GM23338 (cell line): ENCODE measurements at regions not wholly inside any gene's neighbourhood (a gene's known extent, or its start where the extent isn't known, plus 50 kb on each side); places are given as distances from the start of the nearest gene placed in this dataset.

Experiments
- ATAC-seq: fragments of 200-7000 bp; cut with Tn5 transposase; 3 replicates; pipeline ENCODE4 v1.9.1; 2020
- DNase-seq: peaks from one replicate; pipeline ENCODE4 v3.0.0-alpha.2; 2015; ENCODE audit warnings: low spot score
- H2AFZ ChIP-seq: fragments of 200-600 bp; sonication (generic); 2 replicates; pipeline ENCODE4 v1.8.0; 2016; ENCODE audit warnings: antibody characterized with exemption, mild to moderate bottlenecking, moderate library complexity
- H3F3A ChIP-seq: fragments of 200-600 bp; sonication (generic); replicated peaks from 2 replicates; pipeline ENCODE4 v1.8.0; 2017; ENCODE audit warnings: antibody characterized with exemption, mixed run types, low read depth
- H3K27ac ChIP-seq: fragments of 200-600 bp; sonication (generic); 2 replicates; pipeline ENCODE4 v1.6.1; 2016; ENCODE audit warnings: low read depth
- H3K27me3 ChIP-seq: fragments of 200-600 bp; sonication (generic); 2 replicates; pipeline ENCODE4 v1.8.0; 2016; ENCODE audit warnings: mild to moderate bottlenecking, mixed run types, moderate library complexity; ENCODE audit not compliant: insufficient read depth
- H3K36me3 ChIP-seq: fragments of 200-600 bp; sonication (generic); 2 replicates; pipeline ENCODE4 v1.8.0; 2016; ENCODE audit warnings: mild to moderate bottlenecking; ENCODE audit not compliant: insufficient read depth
- H3K4me1 ChIP-seq: fragments of 200-600 bp; sonication (generic); 2 replicates; pipeline ENCODE4 v1.8.0; 2016; ENCODE audit warnings: mild to moderate bottlenecking, moderate library complexity; ENCODE audit not compliant: insufficient read depth
- H3K4me2 ChIP-seq: fragments of 200-600 bp; sonication (generic); 2 replicates; pipeline ENCODE4 v1.7.1; 2017; ENCODE audit warnings: mixed run types
- H3K4me3 ChIP-seq: fragments of 200-600 bp; sonication (generic); 2 replicates; pipeline ENCODE4 v1.6.1; 2016; ENCODE audit warnings: mixed run types
- H3K79me2 ChIP-seq: fragments of 200-600 bp; sonication (generic); replicated peaks from 2 replicates; pipeline ENCODE4 v1.8.0; 2017; ENCODE audit warnings: mild to moderate bottlenecking; ENCODE audit not compliant: insufficient read depth
- H3K9me2 ChIP-seq: fragments of 200-600 bp; sonication (generic); 2 replicates; pipeline ENCODE4 v1.8.0; 2017; ENCODE audit not compliant: insufficient read depth
- H4K20me1 ChIP-seq: fragments of 200-600 bp; sonication (generic); replicated peaks from 2 replicates; pipeline ENCODE4 v1.8.0; 2017; ENCODE audit warnings: mild to moderate bottlenecking; ENCODE audit not compliant: insufficient read depth
- H3K27ac Mint-ChIP-seq: 2 replicates; pipeline ENCODE4 v1.8.0; 2020; ENCODE audit warnings: inconsistent platforms, mild to moderate bottlenecking, moderate library complexity, mixed read lengths
- H3K27me3 Mint-ChIP-seq: 3 replicates; pipeline ENCODE4 v1.8.0; 2022; ENCODE audit warnings: low read depth, mild to moderate bottlenecking, moderate library complexity, mixed read lengths, inconsistent platforms; ENCODE audit not compliant: insufficient read depth, poor library complexity
- H3K36me3 Mint-ChIP-seq: 3 replicates; pipeline ENCODE4 v1.8.0; 2021; ENCODE audit warnings: low read depth, mild to moderate bottlenecking, inconsistent platforms, moderate library complexity, mixed read lengths
- H3K4me1 Mint-ChIP-seq: 3 replicates; pipeline ENCODE4 v1.8.0; 2020; ENCODE audit warnings: mild to moderate bottlenecking, inconsistent platforms, mixed read lengths
- H3K4me3 Mint-ChIP-seq: 3 replicates; pipeline ENCODE4 v1.8.0; 2021; ENCODE audit warnings: moderate library complexity, mild to moderate bottlenecking, inconsistent platforms, mixed read lengths
- H3K9me3 Mint-ChIP-seq: 3 replicates; pipeline ENCODE4 v1.8.0; 2020; ENCODE audit warnings: moderate library complexity, mild to moderate bottlenecking, inconsistent platforms, mixed read lengths
- CREB1 ChIP-seq: fragments of 250-450 bp; sonication (Bioruptor Pico); IDR thresholded peaks from 2 replicates; pipeline ENCODE4 v1.5.0; 2020; ENCODE audit warnings: low read depth, mild to moderate bottlenecking, moderate library complexity
- EZH2 ChIP-seq: fragments of 200-600 bp; sonication (generic); IDR thresholded peaks from one replicate; pipeline ENCODE4 v1.8.0; 2017; ENCODE audit warnings: antibody characterized with exemption, mild to moderate bottlenecking, low read depth; ENCODE audit not compliant: unreplicated experiment
- EZH2phosphoT487 ChIP-seq: fragments of 200-600 bp; sonication (generic); IDR thresholded peaks from one replicate; pipeline ENCODE4 v1.8.1; 2018; ENCODE audit warnings: antibody characterized with exemption; ENCODE audit not compliant: unreplicated experiment
- JUNB ChIP-seq: IDR thresholded peaks from one replicate; pipeline ENCODE4 v1.6.1; 2016; ENCODE audit warnings: antibody characterized with exemption; ENCODE audit not compliant: unreplicated experiment
- NANOG ChIP-seq: IDR thresholded peaks from 2 replicates; pipeline ENCODE4 v1.6.1; 2016; ENCODE audit warnings: antibody characterized with exemption, borderline replicate concordance
- POLR2AphosphoS5 ChIP-seq: IDR thresholded peaks from 2 replicates; pipeline ENCODE4 v1.6.1; 2016; ENCODE audit warnings: antibody characterized with exemption, low read depth
- STAT1 ChIP-seq: IDR thresholded peaks from one replicate; pipeline ENCODE4 v1.6.1; 2016; ENCODE audit warnings: antibody characterized with exemption; ENCODE audit not compliant: unreplicated experiment
- ZNF114 ChIP-seq: fragments of 250-450 bp; sonication (Bioruptor Pico); IDR thresholded peaks from 2 replicates; pipeline ENCODE4 v1.5.0; 2020; ENCODE audit warnings: mild to moderate bottlenecking, moderate library complexity
- ZNF331 ChIP-seq: fragments of 250-450 bp; sonication (Bioruptor Pico); IDR thresholded peaks from 2 replicates; pipeline ENCODE4 v1.5.0; 2020; ENCODE audit warnings: low read depth, mild to moderate bottlenecking, moderate library complexity
- ZNF462 ChIP-seq: fragments of 250-450 bp; sonication (Bioruptor Pico); IDR thresholded peaks from 2 replicates; pipeline ENCODE4 v1.5.0; 2020; ENCODE audit warnings: mild to moderate bottlenecking, moderate library complexity
- TF ChIP-seq, protein P1 (sequence below), 2 experiments: fragments of 200-600 bp in 1 of 2; sonication (generic) in 1 of 2; conservative IDR thresholded peaks; 2 replicates each; pipeline versions ENCODE4 v1.5.1 to v1.6.1; 2016 to 2017; ENCODE audit warnings: antibody characterized with exemption in 2 of 2, low read depth in 2 of 2, mild to moderate bottlenecking in 2 of 2, moderate library complexity in 1 of 2
- TF ChIP-seq, protein P2 (sequence below): IDR thresholded peaks from one replicate; pipeline ENCODE4 v1.6.1; 2018; ENCODE audit warnings: antibody characterized with exemption; ENCODE audit not compliant: unreplicated experiment
- TF ChIP-seq, protein P3 (sequence below): IDR thresholded peaks from 2 replicates; pipeline ENCODE4 v1.6.1; 2016; ENCODE audit warnings: antibody characterized with exemption

DNA sequence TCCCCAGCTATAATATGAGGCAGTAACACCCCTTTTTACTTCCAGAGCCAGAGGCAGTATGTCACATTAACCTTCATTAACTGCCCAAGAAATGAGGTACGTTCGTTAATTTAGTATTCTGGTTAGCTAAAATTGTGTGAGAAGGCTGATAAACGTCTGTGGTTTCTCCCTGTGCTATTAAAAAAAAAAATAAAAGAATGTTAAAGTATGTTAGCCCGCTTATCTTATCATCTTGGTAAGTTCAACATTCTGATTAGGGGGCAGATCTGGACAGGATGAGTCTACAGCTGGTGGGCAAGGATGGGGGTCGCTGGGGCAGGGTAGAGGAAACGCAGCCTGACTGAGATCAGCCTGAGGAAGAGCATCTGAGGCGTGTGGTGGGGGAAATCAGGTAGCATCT lies 154.0 kb downstream of the PRL start:
- no peak for ATAC-seq
- TF ChIP-seq EZH2 = no peak
- TF ChIP-seq ZNF331 (CRISPR knock-in tag) = no peak
- no peak for TF ChIP-seq CREB1
- TF ChIP-seq, protein P1, sequence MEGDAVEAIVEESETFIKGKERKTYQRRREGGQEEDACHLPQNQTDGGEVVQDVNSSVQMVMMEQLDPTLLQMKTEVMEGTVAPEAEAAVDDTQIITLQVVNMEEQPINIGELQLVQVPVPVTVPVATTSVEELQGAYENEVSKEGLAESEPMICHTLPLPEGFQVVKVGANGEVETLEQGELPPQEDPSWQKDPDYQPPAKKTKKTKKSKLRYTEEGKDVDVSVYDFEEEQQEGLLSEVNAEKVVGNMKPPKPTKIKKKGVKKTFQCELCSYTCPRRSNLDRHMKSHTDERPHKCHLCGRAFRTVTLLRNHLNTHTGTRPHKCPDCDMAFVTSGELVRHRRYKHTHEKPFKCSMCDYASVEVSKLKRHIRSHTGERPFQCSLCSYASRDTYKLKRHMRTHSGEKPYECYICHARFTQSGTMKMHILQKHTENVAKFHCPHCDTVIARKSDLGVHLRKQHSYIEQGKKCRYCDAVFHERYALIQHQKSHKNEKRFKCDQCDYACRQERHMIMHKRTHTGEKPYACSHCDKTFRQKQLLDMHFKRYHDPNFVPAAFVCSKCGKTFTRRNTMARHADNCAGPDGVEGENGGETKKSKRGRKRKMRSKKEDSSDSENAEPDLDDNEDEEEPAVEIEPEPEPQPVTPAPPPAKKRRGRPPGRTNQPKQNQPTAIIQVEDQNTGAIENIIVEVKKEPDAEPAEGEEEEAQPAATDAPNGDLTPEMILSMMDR (conservative IDR thresholded peaks at IDR 0.05; ENCODE audit: low read depth in 2 of 2) = no peak
- TF ChIP-seq, protein P2, sequence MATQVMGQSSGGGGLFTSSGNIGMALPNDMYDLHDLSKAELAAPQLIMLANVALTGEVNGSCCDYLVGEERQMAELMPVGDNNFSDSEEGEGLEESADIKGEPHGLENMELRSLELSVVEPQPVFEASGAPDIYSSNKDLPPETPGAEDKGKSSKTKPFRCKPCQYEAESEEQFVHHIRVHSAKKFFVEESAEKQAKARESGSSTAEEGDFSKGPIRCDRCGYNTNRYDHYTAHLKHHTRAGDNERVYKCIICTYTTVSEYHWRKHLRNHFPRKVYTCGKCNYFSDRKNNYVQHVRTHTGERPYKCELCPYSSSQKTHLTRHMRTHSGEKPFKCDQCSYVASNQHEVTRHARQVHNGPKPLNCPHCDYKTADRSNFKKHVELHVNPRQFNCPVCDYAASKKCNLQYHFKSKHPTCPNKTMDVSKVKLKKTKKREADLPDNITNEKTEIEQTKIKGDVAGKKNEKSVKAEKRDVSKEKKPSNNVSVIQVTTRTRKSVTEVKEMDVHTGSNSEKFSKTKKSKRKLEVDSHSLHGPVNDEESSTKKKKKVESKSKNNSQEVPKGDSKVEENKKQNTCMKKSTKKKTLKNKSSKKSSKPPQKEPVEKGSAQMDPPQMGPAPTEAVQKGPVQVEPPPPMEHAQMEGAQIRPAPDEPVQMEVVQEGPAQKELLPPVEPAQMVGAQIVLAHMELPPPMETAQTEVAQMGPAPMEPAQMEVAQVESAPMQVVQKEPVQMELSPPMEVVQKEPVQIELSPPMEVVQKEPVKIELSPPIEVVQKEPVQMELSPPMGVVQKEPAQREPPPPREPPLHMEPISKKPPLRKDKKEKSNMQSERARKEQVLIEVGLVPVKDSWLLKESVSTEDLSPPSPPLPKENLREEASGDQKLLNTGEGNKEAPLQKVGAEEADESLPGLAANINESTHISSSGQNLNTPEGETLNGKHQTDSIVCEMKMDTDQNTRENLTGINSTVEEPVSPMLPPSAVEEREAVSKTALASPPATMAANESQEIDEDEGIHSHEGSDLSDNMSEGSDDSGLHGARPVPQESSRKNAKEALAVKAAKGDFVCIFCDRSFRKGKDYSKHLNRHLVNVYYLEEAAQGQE = no peak
- no peak for TF ChIP-seq JUNB
- TF ChIP-seq NANOG = no peak
- no peak for TF ChIP-seq POLR2AphosphoS5
- TF ChIP-seq EZH2phosphoT487 = no peak
- TF ChIP-seq ZNF462 (CRISPR knock-in tag) = no peak
- TF ChIP-seq ZNF114 (CRISPR knock-in tag) = no peak
- TF ChIP-seq STAT1 = no peak
- TF ChIP-seq, protein P3, sequence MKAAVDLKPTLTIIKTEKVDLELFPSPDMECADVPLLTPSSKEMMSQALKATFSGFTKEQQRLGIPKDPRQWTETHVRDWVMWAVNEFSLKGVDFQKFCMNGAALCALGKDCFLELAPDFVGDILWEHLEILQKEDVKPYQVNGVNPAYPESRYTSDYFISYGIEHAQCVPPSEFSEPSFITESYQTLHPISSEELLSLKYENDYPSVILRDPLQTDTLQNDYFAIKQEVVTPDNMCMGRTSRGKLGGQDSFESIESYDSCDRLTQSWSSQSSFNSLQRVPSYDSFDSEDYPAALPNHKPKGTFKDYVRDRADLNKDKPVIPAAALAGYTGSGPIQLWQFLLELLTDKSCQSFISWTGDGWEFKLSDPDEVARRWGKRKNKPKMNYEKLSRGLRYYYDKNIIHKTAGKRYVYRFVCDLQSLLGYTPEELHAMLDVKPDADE = no peak
- Mint-ChIP-seq H3K9me3 (no peaks in the 10 kb centered on the region), H3K4me1 (peaks cover 40% of the 10 kb centered on the region), H3K27me3 (peaks cover 4% of the 10 kb centered on the region), H3K36me3 (no peaks in the 10 kb centered on the region; the same call in 2 of the 3 replicates), H3K27ac (no peak overlapping the region), H3K4me3 (no peak overlapping the region)
- no peaks in the 10 kb centered on the region for H3K36me3 ChIP-seq
- H3K9me2 ChIP-seq = no peaks in the 10 kb centered on the region; the same call in 1 of the 2 replicates
- H3K27ac ChIP-seq = no peak overlapping the region
- H3F3A ChIP-seq = no peaks in the 10 kb centered on the region; the same call in 1 of the 2 replicates
- no peaks in the 10 kb centered on the region for H4K20me1 ChIP-seq
- no peak overlapping the region for H3K4me2 ChIP-seq
- H3K4me1 ChIP-seq = peaks cover 27% of the 10 kb centered on the region
- no peak overlapping the region for H2AFZ ChIP-seq
- H3K79me2 ChIP-seq = 0 out of 2 replicates have a peak, but pooled peaks cover 3% of the 10 kb centered on the region
- H3K27me3 ChIP-seq = no peaks in the 10 kb centered on the region
- no peak overlapping the region for H3K4me3 ChIP-seq
- no peak for DNase-seq
